ENCODE measurements at regions not wholly inside any gene's neighbourhood (a gene's known extent, or its start where the extent isn't known, plus 50 kb on each side); places are given as distances from the start of the nearest gene placed in this dataset.
A peak's percentile ranks its signal among the peaks of the same experiment; 100 is the strongest.

DNA sequence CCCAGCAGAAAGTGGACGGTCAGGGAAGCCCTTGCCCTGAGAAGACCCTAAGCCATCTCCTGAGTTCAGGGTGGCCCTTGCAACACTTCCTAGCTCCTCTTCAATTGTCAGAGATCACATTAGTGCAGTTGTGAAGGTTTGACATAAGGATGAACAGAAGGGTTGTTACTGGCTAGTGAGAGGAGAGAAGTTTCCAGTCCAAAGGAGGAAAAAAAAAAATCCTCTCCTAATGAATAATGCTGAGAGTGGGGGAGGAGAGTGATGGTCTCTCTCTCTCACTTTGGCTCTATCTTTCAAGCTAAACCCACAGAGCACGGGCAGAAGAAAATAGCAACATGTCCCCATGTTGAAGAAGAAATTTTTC is 819.9 kb downstream of the BCL11A start (continued):
- TF ChIP-seq ZNF24 (IDR thresholded peaks at IDR 0.05) (no peak), RAD21 (IDR thresholded peaks at IDR 0.05; ENCODE audit: insufficient read depth, low read depth, low read length) (no peak)

DNA sequence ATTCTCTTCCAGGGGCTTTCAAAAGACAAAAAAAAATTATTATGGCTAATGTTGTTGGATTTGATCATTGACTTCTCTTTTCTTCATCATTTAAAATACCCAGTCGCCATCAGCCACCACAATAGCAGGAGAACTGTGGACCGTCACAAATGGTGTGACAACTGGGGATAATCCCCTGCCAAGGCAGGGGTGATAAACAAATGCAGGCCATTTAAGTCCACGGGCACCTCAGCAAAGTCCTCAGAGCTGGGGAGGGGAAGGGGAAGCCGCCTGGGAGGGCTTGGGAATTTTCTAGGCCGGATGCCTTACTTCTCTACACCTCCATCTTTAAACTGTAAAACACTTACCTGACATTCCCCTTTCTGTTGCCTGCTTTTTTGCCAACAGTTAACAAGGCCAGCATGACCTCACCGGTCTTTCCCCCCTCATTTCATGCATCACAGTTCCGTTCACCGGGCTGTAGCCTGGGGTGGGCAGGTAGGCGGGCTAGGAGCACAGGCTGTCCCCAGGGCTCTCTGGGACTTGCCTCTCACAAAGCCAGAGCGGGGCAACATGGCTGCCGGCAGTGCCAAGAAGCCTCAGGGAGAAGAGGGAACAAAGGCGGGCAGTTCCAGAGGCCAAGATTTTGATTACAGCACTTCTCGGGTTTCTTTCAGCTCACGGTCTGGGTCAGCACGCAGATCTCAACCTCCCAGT is 820.4 kb downstream of the BCL11A start:
- H3K27me3 ChIP-seq (replicated peaks in 1 of 2; ENCODE audit: control insufficient read depth in 2 of 2, insufficient read depth in 2 of 2, low read length in 1 of 2): no peaks in the 10 kb centered on the region; a peak in 1 of 4 replicates
- ATAC-seq: peak; percentile 27; the same call in 2 of the 3 replicates
- H3K9me3 ChIP-seq (replicated peaks; ENCODE audit: control insufficient read depth, insufficient read depth, low read length): no peaks in the 10 kb centered on the region
- no peaks in the 10 kb centered on the region for H4K20me1 ChIP-seq (ENCODE audit: control insufficient read depth, insufficient read depth)
- no peak overlapping the region for H3K9ac ChIP-seq (ENCODE audit: control insufficient read depth, insufficient read depth, low read length)
- intact Hi-C loops (cut with micrococcal nuclease; ENCODE audit: unreplicated experiment): no loop called here
- ChIA-PET SMC1A (ENCODE audit: uncharacterized antibody, unreplicated experiment) (no interaction called here), RAD21 (ENCODE audit: unreplicated experiment) (no interaction called here), CTCF (no interaction called here), POLR2A (no interaction called here)
- H3K4me3 ChIP-seq: no peak overlapping the region
- DNase-seq (ENCODE audit: low read depth, low spot score): no peak
- FAIRE-seq: no peak
- no peaks in the 10 kb centered on the region for H3K79me2 ChIP-seq (ENCODE audit: control insufficient read depth, insufficient read depth, low read length)
- H3K4me1 ChIP-seq (ENCODE audit: control insufficient read depth, insufficient read depth, low read length): no peaks in the 10 kb centered on the region
- no peaks in the 10 kb centered on the region for H3K36me3 ChIP-seq (ENCODE audit: control insufficient read depth in 2 of 2, insufficient read depth in 2 of 2, low read length in 1 of 2)
- no peak overlapping the region for H3K4me2 ChIP-seq (ENCODE audit: control insufficient read depth, insufficient read depth)
- TF ChIP-seq BCL11A (IDR thresholded peaks at IDR 0.05; ENCODE audit: low read depth, low read length) (no peak), BHLHE40 (IDR thresholded peaks at IDR 0.05; ENCODE audit: borderline replicate concordance in 1 of 2, low read depth in 2 of 2, low read length in 1 of 2) (no peak), HDAC2 (IDR thresholded peaks at IDR 0.05) (no peak), FOXM1 (IDR thresholded peaks at IDR 0.05; ENCODE audit: low read depth, low read length) (no peak), SREBF2 (IDR thresholded peaks at IDR 0.05; ENCODE audit: low read length) (no peak), WRNIP1 (IDR thresholded peaks at IDR 0.05; ENCODE audit: borderline replicate concordance, low read depth, low read length) (no peak), EGR1 (IDR thresholded peaks at IDR 0.05; ENCODE audit: borderline replicate concordance in 1 of 2, low read depth in 2 of 2, low read length in 2 of 2) (no peak)
- TF ChIP-seq, protein P1, sequence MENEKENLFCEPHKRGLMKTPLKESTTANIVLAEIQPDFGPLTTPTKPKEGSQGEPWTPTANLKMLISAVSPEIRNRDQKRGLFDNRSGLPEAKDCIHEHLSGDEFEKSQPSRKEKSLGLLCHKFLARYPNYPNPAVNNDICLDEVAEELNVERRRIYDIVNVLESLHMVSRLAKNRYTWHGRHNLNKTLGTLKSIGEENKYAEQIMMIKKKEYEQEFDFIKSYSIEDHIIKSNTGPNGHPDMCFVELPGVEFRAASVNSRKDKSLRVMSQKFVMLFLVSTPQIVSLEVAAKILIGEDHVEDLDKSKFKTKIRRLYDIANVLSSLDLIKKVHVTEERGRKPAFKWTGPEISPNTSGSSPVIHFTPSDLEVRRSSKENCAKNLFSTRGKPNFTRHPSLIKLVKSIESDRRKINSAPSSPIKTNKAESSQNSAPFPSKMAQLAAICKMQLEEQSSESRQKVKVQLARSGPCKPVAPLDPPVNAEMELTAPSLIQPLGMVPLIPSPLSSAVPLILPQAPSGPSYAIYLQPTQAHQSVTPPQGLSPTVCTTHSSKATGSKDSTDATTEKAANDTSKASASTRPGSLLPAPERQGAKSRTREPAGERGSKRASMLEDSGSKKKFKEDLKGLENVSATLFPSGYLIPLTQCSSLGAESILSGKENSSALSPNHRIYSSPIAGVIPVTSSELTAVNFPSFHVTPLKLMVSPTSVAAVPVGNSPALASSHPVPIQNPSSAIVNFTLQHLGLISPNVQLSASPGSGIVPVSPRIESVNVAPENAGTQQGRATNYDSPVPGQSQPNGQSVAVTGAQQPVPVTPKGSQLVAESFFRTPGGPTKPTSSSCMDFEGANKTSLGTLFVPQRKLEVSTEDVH (IDR thresholded peaks at IDR 0.05; ENCODE audit: low read depth, partially characterized antibody): no peak
- TF ChIP-seq, protein P2, sequence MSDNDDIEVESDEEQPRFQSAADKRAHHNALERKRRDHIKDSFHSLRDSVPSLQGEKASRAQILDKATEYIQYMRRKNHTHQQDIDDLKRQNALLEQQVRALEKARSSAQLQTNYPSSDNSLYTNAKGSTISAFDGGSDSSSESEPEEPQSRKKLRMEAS (IDR thresholded peaks at IDR 0.05; ENCODE audit: low read depth, low read length): no peak
- 6% methylated on average over 15 of the region's 15 CpGs for WGBS (ENCODE audit: insufficient coverage, insufficient replicate concordance, low lambda C conversion rate, missing lambda C conversion rate)
- no peak overlapping the region for H3K27ac ChIP-seq (ENCODE audit: control insufficient read depth, insufficient read depth)
- in situ Hi-C loops (cut with MboI): no loop called here
- no TSS peak for BruUV-seq (replicated peaks)
- no peak overlapping the region for H2AFZ ChIP-seq (ENCODE audit: control insufficient read depth, low read depth, low read length)

Data from GM12878 (cell line).